Endothelial cell (in vitro differentiated cells): ENCODE measurements at regions not wholly inside any gene's neighbourhood (a gene's known extent, or its start where the extent isn't known, plus 50 kb on each side); places are given as distances from the start of the nearest gene placed in this dataset.

Experiments
- DNase-seq: peaks from one replicate; pipeline ENCODE4 v3.0.0; 2021; ENCODE audit warnings: low spot score
- H3K27ac Mint-ChIP-seq: one replicate; pipeline ENCODE4 v1.8.0; 2021; ENCODE audit warnings: mixed read lengths, inconsistent platforms; ENCODE audit not compliant: unreplicated experiment
- H3K27me3 Mint-ChIP-seq: one replicate; pipeline ENCODE4 v1.8.0; 2021; ENCODE audit warnings: mild to moderate bottlenecking, moderate library complexity, mixed read lengths, inconsistent platforms; ENCODE audit not compliant: unreplicated experiment
- H3K36me3 Mint-ChIP-seq: one replicate; pipeline ENCODE4 v1.8.0; 2021; ENCODE audit warnings: mild to moderate bottlenecking, low read depth, mixed read lengths, inconsistent platforms; ENCODE audit not compliant: unreplicated experiment
- H3K4me1 Mint-ChIP-seq: one replicate; pipeline ENCODE4 v1.8.0; 2021; ENCODE audit warnings: mild to moderate bottlenecking, mixed read lengths, inconsistent platforms; ENCODE audit not compliant: unreplicated experiment
- H3K4me3 Mint-ChIP-seq: one replicate; pipeline ENCODE4 v1.8.0; 2021; ENCODE audit warnings: mild to moderate bottlenecking, mixed read lengths, inconsistent platforms; ENCODE audit not compliant: unreplicated experiment
- H3K9me3 Mint-ChIP-seq: one replicate; pipeline ENCODE4 v1.8.0; 2021; ENCODE audit warnings: mixed read lengths, inconsistent platforms; ENCODE audit not compliant: unreplicated experiment
- TF ChIP-seq, protein P1 (sequence below): fragments of 200-600 bp; sonication (generic); IDR thresholded peaks from one replicate; pipeline ENCODE4 v1.5.0; 2021; ENCODE audit warnings: antibody characterized with exemption; ENCODE audit not compliant: unreplicated experiment

DNA sequence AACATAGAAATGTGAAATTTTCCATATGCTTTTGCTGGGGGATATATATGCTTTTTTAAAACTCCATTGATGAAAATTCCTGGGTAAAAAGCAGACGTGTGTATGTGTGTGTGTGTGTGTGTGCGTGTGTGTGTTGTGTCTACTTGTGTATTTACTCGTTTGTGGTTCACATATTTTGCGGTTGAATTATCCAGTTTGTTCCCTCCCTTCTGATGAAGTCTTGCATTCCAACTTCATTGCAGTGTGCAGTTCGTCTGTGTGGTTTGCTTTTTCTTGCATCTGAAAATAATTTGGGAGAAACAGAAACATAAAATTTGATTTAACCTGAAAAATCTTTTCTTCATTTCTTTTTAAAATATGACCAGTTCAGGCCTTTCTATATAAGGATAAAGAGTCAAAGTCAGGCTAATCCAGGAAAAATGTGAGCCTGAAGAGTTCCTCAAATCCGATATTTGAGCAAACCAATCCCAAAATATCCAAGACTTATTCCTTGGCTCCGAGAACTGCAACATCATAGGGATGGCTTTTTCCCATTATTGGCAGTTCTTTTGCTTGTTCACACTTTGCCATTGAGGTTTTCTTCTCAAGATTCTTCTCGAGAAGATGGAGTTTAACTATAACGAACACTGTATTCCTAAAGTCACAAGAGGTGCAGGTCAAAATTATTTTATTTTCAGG is 202.2 kb upstream of the CCN2 start:
- no peak overlapping the region for H3K4me3 Mint-ChIP-seq
- DNase-seq = no peak
- peaks cover 1% of the 10 kb centered on the region for H3K27me3 Mint-ChIP-seq
- H3K4me1 Mint-ChIP-seq = peaks cover 3% of the 10 kb centered on the region
- TF ChIP-seq, protein P1, sequence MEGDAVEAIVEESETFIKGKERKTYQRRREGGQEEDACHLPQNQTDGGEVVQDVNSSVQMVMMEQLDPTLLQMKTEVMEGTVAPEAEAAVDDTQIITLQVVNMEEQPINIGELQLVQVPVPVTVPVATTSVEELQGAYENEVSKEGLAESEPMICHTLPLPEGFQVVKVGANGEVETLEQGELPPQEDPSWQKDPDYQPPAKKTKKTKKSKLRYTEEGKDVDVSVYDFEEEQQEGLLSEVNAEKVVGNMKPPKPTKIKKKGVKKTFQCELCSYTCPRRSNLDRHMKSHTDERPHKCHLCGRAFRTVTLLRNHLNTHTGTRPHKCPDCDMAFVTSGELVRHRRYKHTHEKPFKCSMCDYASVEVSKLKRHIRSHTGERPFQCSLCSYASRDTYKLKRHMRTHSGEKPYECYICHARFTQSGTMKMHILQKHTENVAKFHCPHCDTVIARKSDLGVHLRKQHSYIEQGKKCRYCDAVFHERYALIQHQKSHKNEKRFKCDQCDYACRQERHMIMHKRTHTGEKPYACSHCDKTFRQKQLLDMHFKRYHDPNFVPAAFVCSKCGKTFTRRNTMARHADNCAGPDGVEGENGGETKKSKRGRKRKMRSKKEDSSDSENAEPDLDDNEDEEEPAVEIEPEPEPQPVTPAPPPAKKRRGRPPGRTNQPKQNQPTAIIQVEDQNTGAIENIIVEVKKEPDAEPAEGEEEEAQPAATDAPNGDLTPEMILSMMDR = no peak
- no peaks in the 10 kb centered on the region for H3K9me3 Mint-ChIP-seq
- no peak overlapping the region for H3K27ac Mint-ChIP-seq
- no peaks in the 10 kb centered on the region for H3K36me3 Mint-ChIP-seq

DNA sequence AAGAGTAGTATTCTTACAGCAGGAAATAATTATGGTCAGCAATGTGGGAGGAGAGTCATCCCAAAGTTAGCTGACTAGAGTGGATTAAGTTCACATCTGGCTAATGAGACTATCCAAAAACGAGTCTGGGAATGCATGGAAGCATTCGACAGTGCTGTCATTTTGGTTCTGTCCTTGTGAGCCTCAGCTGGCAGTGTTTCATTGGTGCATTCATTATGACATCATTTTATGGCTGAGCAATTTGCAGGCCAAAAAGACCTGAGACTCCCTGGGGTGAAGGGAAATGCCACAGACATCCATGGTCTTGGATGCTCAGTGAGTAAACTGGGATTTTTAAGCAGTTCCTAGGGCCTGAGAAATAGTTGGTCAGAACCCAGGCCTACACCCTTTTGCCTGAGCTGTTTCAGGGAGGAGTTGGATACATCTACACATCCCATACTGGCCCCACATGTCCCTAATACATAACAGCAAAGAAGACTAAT is 196.4 kb upstream of the CCN2 start:
- Mint-ChIP-seq H3K4me3 (no peak overlapping the region), H3K4me1 (peaks cover 6% of the 10 kb centered on the region), H3K36me3 (no peaks in the 10 kb centered on the region), H3K9me3 (no peaks in the 10 kb centered on the region), H3K27me3 (no peaks in the 10 kb centered on the region), H3K27ac (no peak overlapping the region)
- DNase-seq = no peak
- TF ChIP-seq, protein P1 = no peak

DNA sequence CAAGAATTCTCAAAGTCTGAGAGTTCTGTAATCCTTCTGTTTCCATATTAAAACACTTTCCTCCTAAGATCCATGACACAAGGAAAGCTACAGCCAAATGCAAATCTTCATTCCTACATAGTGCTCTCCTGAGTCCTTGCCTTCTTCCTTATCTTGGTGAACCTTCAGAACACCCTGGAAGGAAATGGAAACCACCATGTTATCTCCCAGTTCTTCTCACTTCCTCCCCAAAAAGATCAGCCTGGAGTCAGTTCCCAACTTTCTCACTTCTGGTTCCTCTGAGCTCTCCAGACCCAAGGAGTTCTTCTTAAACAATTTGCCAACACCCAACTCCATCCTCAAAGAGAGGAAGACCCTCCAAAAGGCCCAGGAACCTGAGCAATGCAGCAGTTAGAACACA is 193.3 kb upstream of the CCN2 start:
- no peaks in the 10 kb centered on the region for H3K27me3 Mint-ChIP-seq
- TF ChIP-seq, protein P1 = no peak
- no peaks in the 10 kb centered on the region for H3K36me3 Mint-ChIP-seq
- peaks cover 6% of the 10 kb centered on the region for H3K4me1 Mint-ChIP-seq
- H3K4me3 Mint-ChIP-seq = no peak overlapping the region
- no peaks in the 10 kb centered on the region for H3K9me3 Mint-ChIP-seq
- H3K27ac Mint-ChIP-seq = no peak overlapping the region
- no peak for DNase-seq

DNA sequence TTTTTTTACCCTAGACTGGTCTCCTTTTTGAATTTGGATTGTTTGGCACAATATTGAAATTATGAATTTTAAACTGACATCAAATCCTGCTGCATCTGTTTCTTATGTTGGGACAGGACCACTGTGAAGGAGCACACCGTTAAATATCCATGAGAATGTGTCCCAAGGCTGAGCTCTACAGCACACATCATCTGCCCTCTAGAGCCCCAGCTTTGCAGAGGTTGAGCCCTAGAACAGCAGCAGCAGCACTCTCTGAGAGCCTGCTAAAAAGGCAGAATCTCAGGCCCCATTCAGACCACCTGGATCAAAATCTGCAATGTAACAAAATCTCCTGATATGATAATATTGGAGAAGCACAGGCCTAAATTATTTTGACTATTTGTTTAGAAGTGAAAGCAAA is 192.1 kb upstream of the CCN2 start:
- Mint-ChIP-seq H3K4me3 (no peak overlapping the region), H3K27me3 (no peaks in the 10 kb centered on the region), H3K27ac (no peak overlapping the region), H3K9me3 (no peaks in the 10 kb centered on the region), H3K36me3 (no peaks in the 10 kb centered on the region), H3K4me1 (peaks cover 6% of the 10 kb centered on the region)
- DNase-seq = no peak
- TF ChIP-seq, protein P1 = no peak

DNA sequence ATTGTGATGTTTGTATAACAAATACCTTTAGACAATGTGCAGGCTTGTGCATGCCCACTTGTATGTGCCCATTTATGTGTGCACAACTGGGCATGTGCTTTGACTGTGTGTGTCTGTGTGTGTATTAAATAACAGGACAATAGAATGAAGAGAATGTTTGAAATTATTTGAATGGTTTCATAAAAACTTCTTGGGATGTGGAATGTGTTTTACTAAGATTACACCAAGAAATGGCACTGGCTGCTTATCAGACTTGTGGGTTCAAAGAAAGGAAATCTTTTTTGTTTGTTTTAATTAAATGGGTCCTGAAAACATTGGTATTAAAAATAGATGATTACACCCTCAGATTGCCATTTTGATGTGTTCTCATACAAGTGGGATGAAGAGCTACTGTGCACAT is 191.6 kb upstream of the CCN2 start:
- Mint-ChIP-seq H3K4me1 (peaks cover 6% of the 10 kb centered on the region), H3K4me3 (no peak overlapping the region), H3K27ac (no peak overlapping the region), H3K9me3 (no peaks in the 10 kb centered on the region), H3K36me3 (no peaks in the 10 kb centered on the region), H3K27me3 (no peaks in the 10 kb centered on the region)
- TF ChIP-seq, protein P1 = no peak
- no peak for DNase-seq
